Bronchial epithelial cell (primary cell): ENCODE measurements at regions not wholly inside any gene's neighbourhood (a gene's known extent, or its start where the extent isn't known, plus 50 kb on each side); places are given as distances from the start of the nearest gene placed in this dataset.

Experiments
- DNase-seq: peaks from one replicate; pipeline ENCODE4 v3.0.0-alpha.2; 2010; ENCODE audit warnings: low read depth
- FAIRE-seq: peaks from 2 replicates; lab custom pipeline; 2011; peaks lifted over from hg19 to GRCh38; lab: Jason Lieb, UNC
- H3K27me3 ChIP-seq: 2 replicates; pipeline ENCODE4 v1.5.1; 2011; ENCODE audit warnings: low read length; ENCODE audit not compliant: control insufficient read depth, insufficient read depth
- H3K36me3 ChIP-seq: 2 replicates; pipeline ENCODE4 v1.5.1; 2011; ENCODE audit warnings: low read length; ENCODE audit not compliant: control insufficient read depth, insufficient read depth
- H3K4me3 ChIP-seq: 2 replicates; pipeline ENCODE4 v1.5.1; 2011; ENCODE audit warnings: mild to moderate bottlenecking, low read depth, low read length, control low read depth
- TF ChIP-seq, protein P1 (sequence below): IDR thresholded peaks from 2 replicates; pipeline ENCODE4 v1.5.1; 2011; ENCODE audit warnings: mild to moderate bottlenecking, moderate library complexity, low read length, control low read depth, inconsistent platforms; ENCODE audit not compliant: insufficient read depth, severe bottlenecking

DNA sequence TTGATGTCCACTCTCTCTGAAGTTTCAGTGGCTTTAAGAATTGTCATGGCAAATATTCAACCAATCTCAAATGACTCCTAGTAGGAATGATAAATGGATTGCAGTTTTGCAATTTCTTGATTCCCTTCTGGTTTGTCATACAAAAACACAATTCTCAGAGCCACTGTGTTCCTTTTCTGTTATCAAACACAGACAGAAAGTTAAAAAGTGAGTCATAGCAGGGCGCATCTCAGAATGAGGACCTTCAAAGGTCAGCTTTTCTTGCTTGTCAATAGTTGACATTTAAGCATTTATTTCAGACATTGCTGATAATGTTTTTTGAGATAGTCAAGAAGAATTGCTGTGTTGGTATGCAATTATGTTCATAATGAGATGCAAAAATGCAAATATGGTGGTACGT, 405.9 kb downstream of the NR2F2 start:
- FAIRE-seq = no peak
- H3K36me3 ChIP-seq = no peaks in the 10 kb centered on the region
- H3K27me3 ChIP-seq = no peaks in the 10 kb centered on the region
- H3K4me3 ChIP-seq = no peak overlapping the region
- TF ChIP-seq, protein P1, sequence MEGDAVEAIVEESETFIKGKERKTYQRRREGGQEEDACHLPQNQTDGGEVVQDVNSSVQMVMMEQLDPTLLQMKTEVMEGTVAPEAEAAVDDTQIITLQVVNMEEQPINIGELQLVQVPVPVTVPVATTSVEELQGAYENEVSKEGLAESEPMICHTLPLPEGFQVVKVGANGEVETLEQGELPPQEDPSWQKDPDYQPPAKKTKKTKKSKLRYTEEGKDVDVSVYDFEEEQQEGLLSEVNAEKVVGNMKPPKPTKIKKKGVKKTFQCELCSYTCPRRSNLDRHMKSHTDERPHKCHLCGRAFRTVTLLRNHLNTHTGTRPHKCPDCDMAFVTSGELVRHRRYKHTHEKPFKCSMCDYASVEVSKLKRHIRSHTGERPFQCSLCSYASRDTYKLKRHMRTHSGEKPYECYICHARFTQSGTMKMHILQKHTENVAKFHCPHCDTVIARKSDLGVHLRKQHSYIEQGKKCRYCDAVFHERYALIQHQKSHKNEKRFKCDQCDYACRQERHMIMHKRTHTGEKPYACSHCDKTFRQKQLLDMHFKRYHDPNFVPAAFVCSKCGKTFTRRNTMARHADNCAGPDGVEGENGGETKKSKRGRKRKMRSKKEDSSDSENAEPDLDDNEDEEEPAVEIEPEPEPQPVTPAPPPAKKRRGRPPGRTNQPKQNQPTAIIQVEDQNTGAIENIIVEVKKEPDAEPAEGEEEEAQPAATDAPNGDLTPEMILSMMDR = no peak
- DNase-seq = no peak

DNA sequence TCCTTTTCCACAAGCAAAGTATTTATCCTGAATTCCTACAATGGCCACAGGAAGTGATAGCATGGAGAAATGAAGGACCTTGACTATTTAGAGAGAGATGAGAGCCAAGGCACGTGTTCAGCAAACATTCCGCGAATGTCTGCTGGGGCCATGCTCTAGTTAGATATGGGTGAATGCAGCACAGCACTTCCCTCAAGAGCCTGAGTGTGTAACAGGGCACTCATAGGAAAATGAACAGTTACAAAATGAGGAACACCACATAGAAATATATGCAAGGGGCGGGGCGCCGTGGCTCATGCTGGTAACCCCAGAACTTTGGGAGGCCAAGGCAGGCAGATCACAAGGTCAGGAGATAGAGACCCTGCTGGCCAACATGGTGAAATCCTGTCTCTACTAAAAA, 406.9 kb downstream of the NR2F2 start:
- no peaks in the 10 kb centered on the region for H3K27me3 ChIP-seq
- TF ChIP-seq, protein P1 = no peak
- FAIRE-seq = no peak

DNA sequence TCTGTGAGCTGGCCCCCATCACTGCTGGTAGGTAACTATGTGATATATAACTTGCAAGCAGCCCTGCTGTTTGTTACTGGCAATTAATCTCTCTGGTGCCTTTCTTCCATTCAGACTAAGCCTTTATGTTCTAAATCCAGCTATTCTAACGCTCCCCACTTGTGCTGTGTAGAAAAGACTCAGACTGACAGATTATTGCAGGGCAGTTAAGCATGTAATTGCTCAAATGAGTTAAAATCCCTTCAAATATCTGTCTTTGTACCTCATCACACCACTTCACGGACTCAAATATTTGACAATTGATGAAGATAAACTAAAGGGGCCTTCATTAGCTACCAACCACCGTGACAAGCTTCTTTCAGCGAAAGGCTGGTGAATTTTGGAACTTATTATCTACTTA, 416.2 kb downstream of the NR2F2 start:
- no peaks in the 10 kb centered on the region for H3K36me3 ChIP-seq
- H3K4me3 ChIP-seq = no peak overlapping the region
- H3K27me3 ChIP-seq = no peaks in the 10 kb centered on the region
- no peak for FAIRE-seq
- no peak for DNase-seq
- TF ChIP-seq, protein P1 = no peak

More for the DNA sequence above, 406.9 kb downstream of the NR2F2 start:
- Histone ChIP-seq H3K36me3 (no peaks in the 10 kb centered on the region), H3K4me3 (no peak overlapping the region)
- no peak for DNase-seq

DNA sequence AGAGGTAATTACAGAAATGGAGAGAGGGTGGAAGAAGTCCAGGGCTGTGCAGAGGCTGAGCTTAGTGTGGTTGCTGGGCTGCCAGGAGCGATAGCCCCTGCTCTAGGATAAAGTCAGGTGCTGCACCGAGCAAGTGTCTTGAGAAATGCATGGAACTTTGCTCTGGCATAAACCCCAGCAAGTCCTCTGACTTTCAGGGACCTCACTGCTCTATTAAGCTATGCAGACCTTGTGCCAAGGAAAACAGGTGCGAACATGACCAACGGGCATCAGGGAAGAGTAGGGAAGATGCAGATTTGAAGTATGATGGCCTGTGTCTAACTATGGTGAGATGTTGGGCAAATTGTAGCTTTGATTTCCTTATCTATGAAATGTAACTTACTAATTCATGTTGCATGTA, 416.8 kb downstream of the NR2F2 start:
- Histone ChIP-seq H3K36me3 (no peaks in the 10 kb centered on the region), H3K4me3 (no peak overlapping the region), H3K27me3 (no peaks in the 10 kb centered on the region)
- FAIRE-seq (no peak), DNase-seq (no peak)
- TF ChIP-seq, protein P1 = no peak

DNA sequence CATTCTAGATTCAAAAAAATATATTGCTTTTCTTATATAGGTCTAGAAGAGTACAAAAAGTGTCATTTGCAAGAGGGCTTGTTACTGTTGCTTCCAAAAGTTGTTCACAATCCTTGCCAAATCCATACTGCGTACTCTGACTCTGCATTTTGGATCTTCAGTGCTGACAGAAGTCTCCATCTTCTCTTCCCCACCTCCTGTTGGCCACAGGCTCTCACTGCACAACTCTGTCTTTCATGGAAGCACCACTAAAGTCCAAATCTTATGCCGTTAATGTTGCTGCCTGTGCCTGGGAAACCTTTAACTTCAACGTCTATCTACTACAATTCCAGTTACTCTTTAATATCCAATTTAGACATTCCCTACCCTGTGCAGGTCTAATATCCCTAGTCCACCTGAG, 419.9 kb downstream of the NR2F2 start:
- DNase-seq (no peak), FAIRE-seq (peak; percentile 60)
- H3K4me3 ChIP-seq = no peak overlapping the region
- H3K36me3 ChIP-seq = no peaks in the 10 kb centered on the region
- TF ChIP-seq, protein P1 = no peak
- no peaks in the 10 kb centered on the region for H3K27me3 ChIP-seq

DNA sequence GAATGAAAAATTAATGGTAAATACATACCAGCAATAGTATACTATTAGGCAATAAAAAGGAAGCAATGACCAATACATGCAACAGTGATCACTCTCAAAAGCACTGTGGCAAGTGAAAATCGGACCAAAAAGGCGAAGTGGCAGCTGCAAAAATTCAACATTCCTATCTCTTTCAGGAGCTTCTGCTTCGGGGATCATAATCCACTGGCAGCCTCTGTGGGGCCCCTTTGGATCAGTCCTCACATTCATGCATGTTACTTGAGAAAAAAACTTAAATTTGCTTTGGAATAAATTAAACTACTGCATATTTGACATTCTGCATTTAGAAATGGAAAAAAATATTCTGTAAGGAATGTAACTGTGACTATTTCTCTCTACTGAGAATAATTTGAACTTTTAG, 425.6 kb downstream of the NR2F2 start:
- DNase-seq (no peak), FAIRE-seq (no peak)
- Histone ChIP-seq H3K36me3 (no peaks in the 10 kb centered on the region), H3K27me3 (no peaks in the 10 kb centered on the region), H3K4me3 (no peak overlapping the region)
- TF ChIP-seq, protein P1 = no peak
